ENCODE measurements at regions not wholly inside any gene's neighbourhood (a gene's known extent, or its start where the extent isn't known, plus 50 kb on each side); places are given as distances from the start of the nearest gene placed in this dataset.
"Not testable (repeated sequence)": the region's sequence is repeated elsewhere in the genome, so short reads cannot be mapped to it uniquely, and the experiment has no call there.

- DNase-seq (no peak), ATAC-seq (ENCODE audit: low FRiP score) (no peak)
- Histone ChIP-seq H3K27me3 (ENCODE audit: control insufficient read depth in 1 of 2, insufficient read depth in 2 of 2, low read length in 1 of 2) (no peaks in the 10 kb centered on the region), H3K27ac (ENCODE audit: low read depth in 1 of 2, low read length in 2 of 2) (no peak overlapping the region), H3K9me3 (ENCODE audit: control insufficient read depth, low read length) (no peaks in the 10 kb centered on the region), H3K4me3 (ENCODE audit: low read length in 2 of 2) (no peak overlapping the region), H3K36me3 (ENCODE audit: control insufficient read depth in 1 of 2, insufficient read depth in 2 of 2, low read length in 1 of 2) (no peaks in the 10 kb centered on the region), H3K4me1 (ENCODE audit: control insufficient read depth in 1 of 2, insufficient read depth in 2 of 2, low read length in 2 of 2) (peaks cover 0 to 2% of the 10 kb centered on the region in 2 donors)
- 71 to 80% methylated on average over 2 of the region's 2 CpGs for WGBS, 2 donors
- intact Hi-C loops (cut with DNase I) = no loop called here
These were observed 243.4 kb upstream of the P2RY1 start for GRCh38 chr3:152591515-152591914.

- intact Hi-C loops (cut with DNase I) = no loop called here
- Histone ChIP-seq H3K36me3 (ENCODE audit: control insufficient read depth in 1 of 2, insufficient read depth in 2 of 2, low read length in 1 of 2) (no peaks in the 10 kb centered on the region), H3K27me3 (ENCODE audit: control insufficient read depth in 1 of 2, insufficient read depth in 2 of 2, low read length in 1 of 2) (no peaks in the 10 kb centered on the region), H3K27ac (ENCODE audit: low read depth in 1 of 2, low read length in 2 of 2) (no peak overlapping the region), H3K9me3 (ENCODE audit: control insufficient read depth, low read length) (no peaks in the 10 kb centered on the region), H3K4me1 (ENCODE audit: control insufficient read depth in 1 of 2, insufficient read depth in 2 of 2, low read length in 2 of 2) (peaks cover 3 to 4% of the 10 kb centered on the region in 2 donors), H3K4me3 (ENCODE audit: low read length in 2 of 2) (no peak overlapping the region)
- DNase-seq (no peak), ATAC-seq (ENCODE audit: low FRiP score) (no peak)
These were observed 241.7 kb upstream of the P2RY1 start for GRCh38 chr3:152593242-152593641.

- H3K4me1 ChIP-seq (ENCODE audit: control insufficient read depth in 1 of 2, insufficient read depth in 2 of 2, low read length in 2 of 2) = peaks cover 3 to 4% of the 10 kb centered on the region in 2 donors
- no peaks in the 10 kb centered on the region for H3K27me3 ChIP-seq (ENCODE audit: control insufficient read depth in 1 of 2, insufficient read depth in 2 of 2, low read length in 1 of 2)
- ATAC-seq (ENCODE audit: low FRiP score) (peak; percentile 92), DNase-seq (peak in 1 of 2 donors; percentile 50)
- WGBS, 2 donors = 4 to 5% methylated on average over 4 of the region's 4 CpGs
- intact Hi-C loops (cut with DNase I) = no loop called here
- H3K4me3 ChIP-seq (ENCODE audit: low read length in 2 of 2) = peak overlapping the region in 1 of 2 donors; percentile 3
- no peaks in the 10 kb centered on the region for H3K36me3 ChIP-seq (ENCODE audit: control insufficient read depth in 1 of 2, insufficient read depth in 2 of 2, low read length in 1 of 2)
- no peaks in the 10 kb centered on the region for H3K9me3 ChIP-seq (ENCODE audit: control insufficient read depth, low read length)
- peak overlapping the region; percentile 10 to 67 for H3K27ac ChIP-seq (ENCODE audit: low read depth in 1 of 2, low read length in 2 of 2)
These were observed 238.7 kb upstream of the P2RY1 start for GRCh38 chr3:152595975-152596821.

- DNase-seq; ATAC-seq (ENCODE audit: low FRiP score); H3K36me3 ChIP-seq (ENCODE audit: control insufficient read depth in 1 of 2, insufficient read depth in 2 of 2, low read length in 1 of 2); intact Hi-C loops (cut with DNase I); H3K4me3 ChIP-seq (ENCODE audit: low read length in 2 of 2); H3K4me1 ChIP-seq (ENCODE audit: control insufficient read depth in 1 of 2, insufficient read depth in 2 of 2, low read length in 2 of 2); H3K27me3 ChIP-seq (ENCODE audit: control insufficient read depth in 1 of 2, insufficient read depth in 2 of 2, low read length in 1 of 2); H3K9me3 ChIP-seq (ENCODE audit: control insufficient read depth, low read length): not testable (repeated sequence)
- 71 to 94% methylated on average over 1 of the region's 1 CpG for WGBS, 2 donors
- peak overlapping the region in 1 of 2 donors; percentile 67 for H3K27ac ChIP-seq (ENCODE audit: low read depth in 1 of 2, low read length in 2 of 2)
These were observed 238.1 kb upstream of the P2RY1 start for GRCh38 chr3:152596832-152597231.

GRCh38 chr3:152606146-152606545 lies 228.8 kb upstream of the P2RY1 start:
- ATAC-seq (ENCODE audit: low FRiP score) (no peak), DNase-seq (no peak)

GRCh38 chr3:152607179-152607578 lies 227.8 kb upstream of the P2RY1 start:
- no peak overlapping the region for H3K27ac ChIP-seq (ENCODE audit: low read depth in 1 of 2, low read length in 2 of 2)
- H3K4me1 ChIP-seq (ENCODE audit: control insufficient read depth in 1 of 2, insufficient read depth in 2 of 2, low read length in 2 of 2) = no peaks in the 10 kb centered on the region
- no peak overlapping the region for H3K4me3 ChIP-seq (ENCODE audit: low read length in 2 of 2)
- ATAC-seq (ENCODE audit: low FRiP score) (no peak), DNase-seq (no peak)
- WGBS, 2 donors = 95 to 100% methylated on average over 1 of the region's 1 CpG
- no peaks in the 10 kb centered on the region for H3K27me3 ChIP-seq (ENCODE audit: control insufficient read depth in 1 of 2, insufficient read depth in 2 of 2, low read length in 1 of 2)
- no peaks in the 10 kb centered on the region for H3K36me3 ChIP-seq (ENCODE audit: control insufficient read depth in 1 of 2, insufficient read depth in 2 of 2, low read length in 1 of 2)
- intact Hi-C loops (cut with DNase I) = no loop called here
- H3K9me3 ChIP-seq (ENCODE audit: control insufficient read depth, low read length) = peaks cover 1% of the 10 kb centered on the region

More at GRCh38 chr3:152606146-152606545, 228.8 kb upstream of the P2RY1 start:
- Histone ChIP-seq H3K27me3 (ENCODE audit: control insufficient read depth in 1 of 2, insufficient read depth in 2 of 2, low read length in 1 of 2) (no peaks in the 10 kb centered on the region), H3K27ac (ENCODE audit: low read depth in 1 of 2, low read length in 2 of 2) (no peak overlapping the region), H3K36me3 (ENCODE audit: control insufficient read depth in 1 of 2, insufficient read depth in 2 of 2, low read length in 1 of 2) (no peaks in the 10 kb centered on the region), H3K9me3 (ENCODE audit: control insufficient read depth, low read length) (peaks cover 1% of the 10 kb centered on the region), H3K4me3 (ENCODE audit: low read length in 2 of 2) (no peak overlapping the region), H3K4me1 (ENCODE audit: control insufficient read depth in 1 of 2, insufficient read depth in 2 of 2, low read length in 2 of 2) (no peaks in the 10 kb centered on the region)
- intact Hi-C loops (cut with DNase I) = no loop called here
- 89 to 92% methylated on average over 7 of the region's 7 CpGs for WGBS, 2 donors

- DNase-seq (no peak), ATAC-seq (ENCODE audit: low FRiP score) (no peak)
- no peaks in the 10 kb centered on the region for H3K36me3 ChIP-seq (ENCODE audit: control insufficient read depth in 1 of 2, insufficient read depth in 2 of 2, low read length in 1 of 2)
- intact Hi-C loops (cut with DNase I) = no loop called here
- peaks cover 1% of the 10 kb centered on the region for H3K9me3 ChIP-seq (ENCODE audit: control insufficient read depth, low read length)
- WGBS, 2 donors = 77 to 79% methylated on average over 8 of the region's 8 CpGs
- H3K27me3 ChIP-seq (ENCODE audit: control insufficient read depth in 1 of 2, insufficient read depth in 2 of 2, low read length in 1 of 2) = no peaks in the 10 kb centered on the region
- no peak overlapping the region for H3K4me3 ChIP-seq (ENCODE audit: low read length in 2 of 2)
- no peak overlapping the region for H3K27ac ChIP-seq (ENCODE audit: low read depth in 1 of 2, low read length in 2 of 2)
- no peaks in the 10 kb centered on the region for H3K4me1 ChIP-seq (ENCODE audit: control insufficient read depth in 1 of 2, insufficient read depth in 2 of 2, low read length in 2 of 2)
These were observed 226.0 kb upstream of the P2RY1 start for GRCh38 chr3:152608696-152609594.

GRCh38 chr3:152609891-152610290 lies 225.0 kb upstream of the P2RY1 start:
- Histone ChIP-seq H3K27ac (ENCODE audit: low read depth in 1 of 2, low read length in 2 of 2) (no peak overlapping the region), H3K4me1 (ENCODE audit: control insufficient read depth in 1 of 2, insufficient read depth in 2 of 2, low read length in 2 of 2) (no peaks in the 10 kb centered on the region), H3K36me3 (ENCODE audit: control insufficient read depth in 1 of 2, insufficient read depth in 2 of 2, low read length in 1 of 2) (no peaks in the 10 kb centered on the region), H3K9me3 (ENCODE audit: control insufficient read depth, low read length) (no peaks in the 10 kb centered on the region), H3K4me3 (ENCODE audit: low read length in 2 of 2) (no peak overlapping the region), H3K27me3 (ENCODE audit: control insufficient read depth in 1 of 2, insufficient read depth in 2 of 2, low read length in 1 of 2) (no peaks in the 10 kb centered on the region)
- ATAC-seq (ENCODE audit: low FRiP score) (no peak), DNase-seq (no peak)
- intact Hi-C loops (cut with DNase I) = no loop called here

All from aorta (tissue), 5 donors.